GM12873 (cell line): ENCODE measurements at regions not wholly inside any gene's neighbourhood (a gene's known extent, or its start where the extent isn't known, plus 50 kb on each side); places are given as distances from the start of the nearest gene placed in this dataset.

Experiments used
- TF ChIP-seq, protein P1 (sequence below): IDR thresholded peaks from 2 replicates; pipeline ENCODE4 v1.5.1; 2012; ENCODE audit warnings: low read depth, mild to moderate bottlenecking, moderate library complexity, low read length, control low read depth; ENCODE audit not compliant: insufficient read depth; ENCODE audit errors: missing control alignments

DNA sequence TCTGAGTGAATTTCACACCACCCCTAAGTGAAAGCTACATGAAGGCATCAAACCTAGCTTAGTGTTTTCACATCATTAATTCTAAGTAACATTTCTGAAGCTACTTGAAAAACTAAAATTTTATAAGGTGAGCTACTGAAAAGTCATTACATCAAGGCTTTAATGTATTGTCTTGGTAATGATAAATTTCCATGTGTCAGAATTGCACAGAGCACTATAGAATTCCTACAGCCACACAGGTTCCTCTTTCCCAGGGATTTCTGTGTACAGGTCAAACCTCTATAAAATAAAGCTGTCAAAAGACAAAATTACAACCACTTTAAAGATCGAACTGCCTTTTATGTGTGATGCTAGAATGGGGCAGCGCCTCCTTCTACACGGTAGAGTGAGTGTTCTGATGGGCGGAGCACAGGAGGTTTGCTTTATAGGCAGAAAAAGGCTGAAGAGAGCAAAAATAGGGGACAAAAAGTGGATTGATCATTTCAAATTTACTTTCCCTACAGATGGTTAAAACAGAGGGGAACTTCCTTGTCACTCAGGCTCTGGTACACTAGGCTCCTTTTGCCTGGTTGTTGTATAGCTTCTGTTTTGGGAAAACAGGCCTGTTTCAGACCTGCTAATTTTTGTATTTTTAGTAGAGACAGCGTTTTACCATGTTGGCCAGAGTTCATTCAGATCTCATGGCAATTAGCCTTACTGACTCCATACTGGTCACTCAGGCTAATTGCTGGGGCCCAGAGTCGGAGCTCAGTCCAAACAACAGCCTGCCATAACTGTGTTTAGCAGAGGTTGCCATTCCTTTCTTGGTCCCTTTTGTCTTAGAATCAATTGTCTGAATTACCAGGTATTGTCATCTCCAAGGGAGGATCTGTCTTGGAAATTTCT is 102.5 kb upstream of the BASP1 start:
- TF ChIP-seq, protein P1, sequence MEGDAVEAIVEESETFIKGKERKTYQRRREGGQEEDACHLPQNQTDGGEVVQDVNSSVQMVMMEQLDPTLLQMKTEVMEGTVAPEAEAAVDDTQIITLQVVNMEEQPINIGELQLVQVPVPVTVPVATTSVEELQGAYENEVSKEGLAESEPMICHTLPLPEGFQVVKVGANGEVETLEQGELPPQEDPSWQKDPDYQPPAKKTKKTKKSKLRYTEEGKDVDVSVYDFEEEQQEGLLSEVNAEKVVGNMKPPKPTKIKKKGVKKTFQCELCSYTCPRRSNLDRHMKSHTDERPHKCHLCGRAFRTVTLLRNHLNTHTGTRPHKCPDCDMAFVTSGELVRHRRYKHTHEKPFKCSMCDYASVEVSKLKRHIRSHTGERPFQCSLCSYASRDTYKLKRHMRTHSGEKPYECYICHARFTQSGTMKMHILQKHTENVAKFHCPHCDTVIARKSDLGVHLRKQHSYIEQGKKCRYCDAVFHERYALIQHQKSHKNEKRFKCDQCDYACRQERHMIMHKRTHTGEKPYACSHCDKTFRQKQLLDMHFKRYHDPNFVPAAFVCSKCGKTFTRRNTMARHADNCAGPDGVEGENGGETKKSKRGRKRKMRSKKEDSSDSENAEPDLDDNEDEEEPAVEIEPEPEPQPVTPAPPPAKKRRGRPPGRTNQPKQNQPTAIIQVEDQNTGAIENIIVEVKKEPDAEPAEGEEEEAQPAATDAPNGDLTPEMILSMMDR = no peak

DNA sequence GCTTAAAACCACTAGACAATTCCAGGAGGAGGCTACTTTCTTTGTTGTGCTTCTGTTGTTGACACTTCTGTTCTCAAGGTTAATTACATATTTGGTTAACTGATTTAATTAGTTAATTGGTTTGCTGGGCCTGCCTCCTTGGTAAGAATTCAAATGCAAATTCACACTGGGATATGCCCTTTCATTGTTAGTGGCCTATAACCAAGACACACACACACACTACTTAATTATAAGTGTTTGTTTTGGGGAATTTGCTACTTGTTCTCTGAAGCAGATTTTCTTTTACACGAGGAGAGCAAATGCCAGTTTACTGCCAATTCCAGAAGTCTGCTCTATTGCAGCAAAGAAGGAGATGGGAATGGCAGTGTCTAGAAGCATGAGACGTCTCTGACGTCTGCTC is 101.6 kb upstream of the BASP1 start:
- TF ChIP-seq, protein P1 = no peak

DNA sequence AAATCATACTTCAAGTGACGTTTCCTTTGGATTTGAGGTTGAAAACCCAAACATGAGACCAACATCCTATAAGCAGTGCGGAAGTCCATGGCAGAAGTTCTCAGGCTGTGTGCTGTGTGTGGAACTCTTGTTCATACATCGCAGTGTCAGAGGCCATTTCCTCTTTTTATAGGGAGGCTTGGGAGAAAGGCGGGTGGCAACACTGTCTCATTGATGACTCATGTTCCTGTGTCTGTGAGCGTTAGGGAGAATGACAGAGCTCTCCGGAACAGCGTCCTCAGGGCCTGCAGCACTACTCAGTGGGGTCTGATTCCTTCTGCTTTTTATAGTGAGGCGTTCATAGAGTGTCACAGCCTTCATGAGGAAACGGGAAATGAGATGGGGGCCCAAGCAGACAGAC is 98.8 kb upstream of the BASP1 start:
- TF ChIP-seq, protein P1 = no peak

DNA sequence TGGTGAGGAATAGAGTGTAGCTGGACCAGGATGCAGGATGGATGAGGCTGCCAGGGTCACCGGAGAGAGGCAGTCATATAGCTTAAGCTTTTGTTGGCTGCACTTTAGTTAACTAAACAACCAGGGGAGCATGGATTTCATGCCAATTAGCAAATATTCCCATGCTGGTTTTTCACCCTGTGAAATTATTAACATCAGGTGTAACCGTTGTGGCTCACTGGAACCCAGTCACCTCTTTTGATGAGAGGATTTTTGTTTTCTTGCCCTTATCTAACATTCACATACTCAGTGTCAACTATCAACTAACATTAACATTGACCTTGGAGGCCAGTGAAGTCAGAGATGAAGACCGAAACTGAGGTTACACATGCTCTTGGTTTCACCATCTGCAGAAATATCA is 97.2 kb upstream of the BASP1 start:
- TF ChIP-seq, protein P1 = no peak

DNA sequence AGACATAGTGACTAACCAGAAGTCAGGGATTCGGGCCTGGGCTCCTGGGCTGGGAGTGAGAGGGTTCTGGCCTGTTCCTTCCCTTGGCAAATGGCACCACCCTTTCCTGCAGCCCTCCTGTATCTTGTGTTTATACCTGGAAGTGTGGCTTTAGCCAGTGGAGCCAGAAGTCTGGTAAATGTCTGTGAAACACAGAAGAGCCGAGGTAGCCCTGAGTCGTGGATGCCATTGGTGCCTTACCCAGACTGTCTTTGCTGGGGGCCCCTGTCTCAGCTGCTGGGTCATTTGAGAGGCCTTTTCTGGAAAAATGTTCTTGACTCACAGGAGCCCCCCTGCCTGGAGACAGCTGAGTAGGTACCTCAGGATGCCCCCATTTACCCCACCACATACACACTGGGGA is 95.7 kb upstream of the BASP1 start:
- TF ChIP-seq, protein P1 = no peak

DNA sequence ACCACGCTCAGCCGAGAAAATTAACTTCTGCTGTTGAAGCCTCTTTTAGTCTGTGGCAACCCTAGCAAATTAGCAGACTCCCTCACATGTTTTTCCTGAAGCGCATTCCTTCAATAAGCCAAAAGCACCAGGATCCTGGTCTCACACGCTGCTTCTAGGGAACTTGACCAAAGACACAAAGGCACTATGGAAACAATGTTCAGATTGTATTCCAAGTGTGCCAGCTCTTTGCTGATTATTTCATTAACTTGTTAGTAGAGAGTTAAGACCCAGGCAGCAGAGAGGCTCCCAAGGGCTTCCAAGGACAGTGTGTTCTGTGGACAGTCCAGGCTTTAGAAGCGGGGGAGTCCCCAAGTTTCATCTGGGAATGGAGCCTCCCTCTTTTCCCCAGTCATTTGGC is 94.4 kb upstream of the BASP1 start:
- TF ChIP-seq, protein P1 = no peak

DNA sequence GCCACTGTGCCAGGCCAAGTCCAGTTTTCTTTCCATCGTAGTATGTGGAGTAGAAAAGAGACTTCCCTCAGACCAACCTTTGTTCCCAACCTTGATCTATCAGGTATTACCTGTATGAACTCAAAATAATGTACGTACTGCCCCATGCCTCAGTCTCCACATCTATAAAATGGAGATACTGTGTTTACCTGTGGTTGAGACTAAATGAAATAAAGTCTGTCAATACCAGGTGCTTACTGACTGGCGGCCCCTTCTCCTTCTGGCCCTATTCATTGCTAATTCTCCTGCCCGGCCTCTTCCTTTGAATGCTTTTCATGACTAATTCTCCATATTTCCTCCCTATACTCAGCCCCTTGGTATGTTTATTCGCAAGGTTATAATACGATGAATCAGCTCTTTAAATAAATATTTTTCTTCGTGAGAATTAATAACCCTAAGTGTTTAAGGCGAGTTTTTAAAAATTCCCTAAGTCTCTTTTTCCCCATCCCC is 89.6 kb upstream of the BASP1 start:
- TF ChIP-seq, protein P1 = no peak
